IMR-90 (cell line): ENCODE measurements at regions not wholly inside any gene's neighbourhood (a gene's known extent, or its start where the extent isn't known, plus 50 kb on each side); places are given as distances from the start of the nearest gene placed in this dataset.

Source experiments
- ATAC-seq: fragments of 200-7000 bp; cut with Tn5 transposase; 2 replicates; pipeline ENCODE4 v1.9.1; 2020; ENCODE audit warnings: low read depth, mild to moderate bottlenecking, moderate library complexity
- BruUV-seq: library from RNA; stranded (reverse); fragments of 400-500 nt; replicated peaks from 2 replicates; lab custom pipeline; 2021; lab: Mats Ljungman, UMichigan
- CTCF ChIA-PET: fragments of 300-600 bp; formaldehyde crosslinking; extraction: SDS; loops from one replicate; lab custom pipeline; 2021; ENCODE audit warnings: antibody characterized with exemption; lab: Yijun Ruan, JAX
- POLR2A ChIA-PET: fragments of 300-600 bp; sonication (Branson Sonifier 250); formaldehyde crosslinking; loops from one replicate; lab custom pipeline; 2022; ENCODE audit warnings: antibody characterized with exemption; ENCODE audit not compliant: unreplicated experiment; lab: Charles Lee
- DNase-seq: peaks from one replicate; pipeline ENCODE4 v3.0.0; 2013
- H2AFZ ChIP-seq: replicated peaks from 2 replicates; pipeline ENCODE3; 2013; ENCODE audit warnings: low read length, mild to moderate bottlenecking; ENCODE audit not compliant: poor library complexity
- H2AK5ac ChIP-seq: 2 replicates; pipeline ENCODE4 v1.6.1; 2013; ENCODE audit warnings: low read depth, low read length, inconsistent platforms
- H2AK9ac ChIP-seq: replicated peaks from 2 replicates; pipeline ENCODE3; 2013; ENCODE audit warnings: mild to moderate bottlenecking, low read depth, low read length, moderate library complexity; ENCODE audit not compliant: poor library complexity
- H2BK120ac ChIP-seq: 2 replicates; pipeline ENCODE4 v1.6.1; 2013; ENCODE audit warnings: low read depth, low read length, inconsistent platforms
- H2BK15ac ChIP-seq: 3 replicates; pipeline ENCODE4 v1.6.1; 2013; ENCODE audit warnings: low read depth, low read length, inconsistent platforms
- H2BK20ac ChIP-seq: 2 replicates; pipeline ENCODE4 v1.6.1; 2013; ENCODE audit warnings: low read depth, mild to moderate bottlenecking, inconsistent platforms, low read length, moderate library complexity
- H2BK5ac ChIP-seq: 2 replicates; pipeline ENCODE4 v1.6.1; 2013; ENCODE audit warnings: mild to moderate bottlenecking, low read depth, low read length, inconsistent platforms; ENCODE audit not compliant: poor library complexity, severe bottlenecking
- H3K14ac ChIP-seq: replicated peaks from 2 replicates; pipeline ENCODE4 v1.6.1; 2013; ENCODE audit warnings: low read depth, low read length, inconsistent platforms
- H3K18ac ChIP-seq: 2 replicates; pipeline ENCODE4 v1.6.1; 2013; ENCODE audit warnings: low read depth, low read length, control low read depth
- H3K23ac ChIP-seq: 2 replicates; pipeline ENCODE4 v1.6.1; 2013; ENCODE audit warnings: low read depth, low read length, inconsistent platforms
- H3K27ac ChIP-seq: 2 replicates; pipeline ENCODE4 v1.5.1; 2013; ENCODE audit warnings: mild to moderate bottlenecking, control low read depth, low read length; ENCODE audit not compliant: insufficient read depth
- H3K27me3 ChIP-seq: 2 replicates; pipeline ENCODE4 v1.6.1; 2013; ENCODE audit warnings: low read length; ENCODE audit not compliant: control insufficient read depth, insufficient read depth
- H3K36me3 ChIP-seq: 2 replicates; pipeline ENCODE4 v1.6.1; 2013; ENCODE audit warnings: low read length, mixed read lengths; ENCODE audit not compliant: control insufficient read depth, insufficient read depth
- H3K4ac ChIP-seq: 2 replicates; pipeline ENCODE4 v1.6.1; 2013; ENCODE audit warnings: low read depth, low read length, inconsistent platforms
- H3K4me1 ChIP-seq: 2 replicates; pipeline ENCODE4 v1.6.1; 2013; ENCODE audit warnings: low read length, mixed read lengths; ENCODE audit not compliant: control insufficient read depth, insufficient read depth
- H3K4me2 ChIP-seq: 2 replicates; pipeline ENCODE4 v1.6.1; 2013; ENCODE audit warnings: low read depth, mild to moderate bottlenecking, control low read depth, low read length, moderate library complexity
- H3K4me3 ChIP-seq: 2 replicates; pipeline ENCODE4 v1.5.1; 2013; ENCODE audit warnings: low read depth, mild to moderate bottlenecking, control low read depth, low read length, moderate library complexity; ENCODE audit not compliant: insufficient read depth
- H3K56ac ChIP-seq: 2 replicates; pipeline ENCODE4 v1.6.1; 2013; ENCODE audit warnings: low read length, inconsistent platforms; ENCODE audit not compliant: insufficient read depth; ENCODE audit errors: extremely low read depth
- H3K79me1 ChIP-seq, 2 experiments: 2 replicates each; pipeline ENCODE4 v1.6.1; 2013; ENCODE audit warnings: low read length in 2 of 2, inconsistent platforms in 1 of 2, low read depth in 1 of 2
- H3K9ac ChIP-seq: 2 replicates; pipeline ENCODE4 v1.6.1; 2013; ENCODE audit warnings: low read depth, low read length, control low read depth
- H3K9me1 ChIP-seq: 2 replicates; pipeline ENCODE4 v1.6.1; 2013; ENCODE audit warnings: low read length, inconsistent platforms; ENCODE audit not compliant: insufficient read depth
- H3K9me3 ChIP-seq: 2 replicates; pipeline ENCODE4 v1.6.1; 2013; ENCODE audit warnings: low read length; ENCODE audit not compliant: control insufficient read depth, insufficient read depth
- H4K20me1 ChIP-seq: 2 replicates; pipeline ENCODE4 v1.6.1; 2013; ENCODE audit warnings: low read length, inconsistent platforms; ENCODE audit not compliant: insufficient read depth
- H4K5ac ChIP-seq: 2 replicates; pipeline ENCODE4 v1.6.1; 2013; ENCODE audit warnings: mild to moderate bottlenecking, low read depth, low read length, control low read depth
- H4K8ac ChIP-seq, 2 experiments: 2 replicates each; pipeline ENCODE4 v1.6.1; 2013; ENCODE audit warnings: low read depth in 2 of 2, low read length in 2 of 2, control low read depth in 1 of 2, inconsistent platforms in 1 of 2
- H4K91ac ChIP-seq: 2 replicates; pipeline ENCODE4 v1.6.1; 2013; ENCODE audit warnings: low read depth, low read length, inconsistent platforms; ENCODE audit not compliant: insufficient read depth
- BHLHE40 ChIP-seq: fragments of 150-350 bp; IDR thresholded peaks from 2 replicates; pipeline ENCODE4 v1.6.1; 2016; ENCODE audit warnings: mild to moderate bottlenecking, low read depth, low read length
- CEBPB ChIP-seq: IDR thresholded peaks from 2 replicates; pipeline ENCODE4 v1.6.1; 2012; ENCODE audit warnings: low read depth, low read length, improper control_type of control experiment
- CHD1 ChIP-seq: IDR thresholded peaks from 2 replicates; pipeline ENCODE4 v1.6.1; 2012; ENCODE audit warnings: low read depth, low read length, improper control_type of control experiment
- CTCF ChIP-seq: conservative IDR thresholded peaks from 2 replicates; pipeline ENCODE4 v1.5.1; 2012; ENCODE audit warnings: mild to moderate bottlenecking, low read depth, low read length, improper control_type of control experiment
- ELK1 ChIP-seq: fragments of 150-350 bp; IDR thresholded peaks from 2 replicates; pipeline ENCODE4 v1.6.1; 2016; ENCODE audit warnings: low read depth, mild to moderate bottlenecking, low read length, moderate library complexity, borderline replicate concordance
- FOS ChIP-seq: fragments of 150-350 bp; IDR thresholded peaks from 2 replicates; pipeline ENCODE4 v1.6.1; 2016; ENCODE audit warnings: low read depth, low read length
- MAFK ChIP-seq: IDR thresholded peaks from 2 replicates; pipeline ENCODE4 v1.6.1; 2012; ENCODE audit warnings: low read depth, low read length, improper control_type of control experiment
- MAZ ChIP-seq: IDR thresholded peaks from 2 replicates; pipeline ENCODE4 v1.6.1; 2012; ENCODE audit warnings: low read depth, mild to moderate bottlenecking, low read length, improper control_type of control experiment, moderate library complexity, borderline replicate concordance
- MXI1 ChIP-seq: IDR thresholded peaks from 2 replicates; pipeline ENCODE4 v1.6.1; 2012; ENCODE audit warnings: low read depth, mild to moderate bottlenecking, low read length, moderate library complexity, borderline replicate concordance
- NFE2L2 ChIP-seq: fragments of 150-350 bp; IDR thresholded peaks from 2 replicates; pipeline ENCODE4 v1.6.1; 2016; ENCODE audit warnings: low read depth, mild to moderate bottlenecking, low read length
- POLR2A ChIP-seq: IDR thresholded peaks from 2 replicates; pipeline ENCODE4 v1.6.1; 2012; ENCODE audit warnings: mild to moderate bottlenecking, low read depth, low read length
- RAD21 ChIP-seq: IDR thresholded peaks from 2 replicates; pipeline ENCODE4 v1.6.1; 2012; ENCODE audit warnings: low read length, improper control_type of control experiment
- RCOR1 ChIP-seq: IDR thresholded peaks from 2 replicates; pipeline ENCODE4 v1.6.1; 2012; ENCODE audit warnings: mild to moderate bottlenecking, low read length, improper control_type of control experiment; ENCODE audit not compliant: insufficient replicate concordance
- RFX5 ChIP-seq: IDR thresholded peaks from 2 replicates; pipeline ENCODE4 v1.8.0; 2012; ENCODE audit warnings: low read depth, mild to moderate bottlenecking, low read length, moderate library complexity
- SMC3 ChIP-seq: fragments of 150-350 bp; IDR thresholded peaks from 2 replicates; pipeline ENCODE4 v1.6.1; 2016; ENCODE audit warnings: low read depth, mild to moderate bottlenecking, antibody characterized with exemption, low read length, moderate library complexity
- USF2 ChIP-seq: fragments of 150-350 bp; IDR thresholded peaks from 2 replicates; pipeline ENCODE4 v1.6.1; 2017; ENCODE audit warnings: mild to moderate bottlenecking, antibody characterized with exemption, low read length, low read depth
- WGBS, 2 experiments: methylation state at CpG; one replicate each; pipeline versions ENCODE4 v1.1.5 to v1.1.7; 2013; ENCODE audit warnings: missing lambda C conversion rate in 2 of 2; ENCODE audit not compliant: insufficient read length in 1 of 2; ENCODE audit errors: extremely low coverage in 2 of 2; 5-methylcytosine and 5-hydroxymethylcytosine counted together
- dilution Hi-C: fragments of 300-500 bp; cut with HindIII; formaldehyde crosslinking; loops from one replicate; pipeline ENCODE4 v1.14.3; 2018; ENCODE audit warnings: low sequenced_read_pairs; ENCODE audit not compliant: unreplicated experiment
- in situ Hi-C: fragments of 300-500 bp; cut with MboI; formaldehyde crosslinking; loops from 3 replicates; pipeline ENCODE4 v1.14.3; 2019; ENCODE audit warnings: low sequenced_read_pairs, inconsistent platforms, mixed read lengths
- intact Hi-C: fragments of 100-400 bp; cut with micrococcal nuclease; formaldehyde crosslinking; loops from 2 replicates; pipeline ENCODE4 v1.10.0; 2022

GRCh38 chr13:74272826-74273225, 138.6 kb upstream of the KLF12 start:
- H3K23ac ChIP-seq = no peak overlapping the region
- H3K14ac ChIP-seq = no peak overlapping the region
- ATAC-seq = no peak
- no peak overlapping the region for H3K27ac ChIP-seq
- H2BK120ac ChIP-seq = no peak overlapping the region
- H3K4me3 ChIP-seq = no peak overlapping the region
- no peak overlapping the region for H3K9ac ChIP-seq
- dilution Hi-C loops (no loop called here), in situ Hi-C loops (no loop called here), intact Hi-C loops (loop anchor here (5.0 kb wide), 1 partner anchor 51 kb away; no protein-coding TSS in a partner anchor)
- TF ChIP-seq CTCF (no peak), RCOR1 (no peak), RAD21 (no peak), POLR2A (no peak), ELK1 (no peak), BHLHE40 (no peak), FOS (no peak), MAZ (no peak), MXI1 (no peak), USF2 (no peak), SMC3 (no peak), MAFK (no peak), NFE2L2 (no peak), RFX5 (no peak), CEBPB (no peak), CHD1 (no peak)
- CTCF ChIA-PET = interaction anchor here (1.0 to 1.1 kb wide), 2 partner anchors 8 to 14 kb away, joined by 3 to 4 read pairs; no protein-coding TSS in a partner anchor
- H3K4me2 ChIP-seq = no peak overlapping the region
- no peaks in the 10 kb centered on the region for H3K79me1 ChIP-seq
- H4K8ac ChIP-seq = no peak overlapping the region
- H2BK20ac ChIP-seq = no peak overlapping the region
- BruUV-seq = no TSS peak
- H3K9me3 ChIP-seq = peaks cover 3% of the 10 kb centered on the region
- no peak overlapping the region for H2BK5ac ChIP-seq
- H4K5ac ChIP-seq = no peak overlapping the region
- H3K36me3 ChIP-seq = no peaks in the 10 kb centered on the region
- no peaks in the 10 kb centered on the region for H3K27me3 ChIP-seq
- no peak overlapping the region for H3K56ac ChIP-seq
- DNase-seq = no peak
- H3K18ac ChIP-seq = no peak overlapping the region
- H4K20me1 ChIP-seq = no peaks in the 10 kb centered on the region
- no CpG with 5 or more reads among the region's 1 CpG for WGBS, 2 experiments
- H3K4me1 ChIP-seq = peaks cover 3% of the 10 kb centered on the region
- H2AFZ ChIP-seq = no peak overlapping the region
- H2AK9ac ChIP-seq = no peak overlapping the region
- H3K4ac ChIP-seq = no peak overlapping the region
- H2BK15ac ChIP-seq = no peak overlapping the region
- no peak overlapping the region for H2AK5ac ChIP-seq
- H4K91ac ChIP-seq = no peak overlapping the region
- POLR2A ChIA-PET = no interaction called here
- no peaks in the 10 kb centered on the region for H3K9me1 ChIP-seq
